Activated CD4-positive, alpha-beta T cell treated with anti-CD3 and anti-CD28 coated beads, Interleukin-2, amount 50 U/mL, for 48 hours (primary cell): ENCODE measurements at regions not wholly inside any gene's neighbourhood (a gene's known extent, or its start where the extent isn't known, plus 50 kb on each side); places are given as distances from the start of the nearest gene placed in this dataset.

Source experiments
- DNase-seq, 2 experiments: peaks; one replicate each; pipeline ENCODE4 v3.0.0-alpha.2; 2020

- no peak for DNase-seq
Measured at GRCh38 chrX:128250621-128251020, 198.4 kb upstream of the ACTRT1 start.

GRCh38 chrX:128216364-128216763 is 164.2 kb upstream of the ACTRT1 start:
- no peak for DNase-seq

- DNase-seq: no peak
Measured at GRCh38 chrX:128165884-128166408, 113.7 kb upstream of the ACTRT1 start.

- DNase-seq: no peak
Measured at GRCh38 chrX:128156204-128156603, 104.0 kb upstream of the ACTRT1 start.

- no peak for DNase-seq
Measured at GRCh38 chrX:128142745-128143144, 90.5 kb upstream of the ACTRT1 start.

- no peak for DNase-seq
Measured at GRCh38 chrX:128106630-128107029, 54.4 kb upstream of the ACTRT1 start.

- DNase-seq: no peak
Measured at GRCh38 chrX:128105659-128106058, 53.5 kb upstream of the ACTRT1 start.
